Panc1 (cell line): ENCODE measurements at regions not wholly inside any gene's neighbourhood (a gene's known extent, or its start where the extent isn't known, plus 50 kb on each side); places are given as distances from the start of the nearest gene placed in this dataset.

Experiments used
- CTCF ChIP-seq: fragments of 450-650 bp; IDR thresholded peaks from 2 replicates; pipeline ENCODE4 v1.5.1; 2017; ENCODE audit warnings: mild to moderate bottlenecking
- POLR2AphosphoS5 ChIP-seq: IDR thresholded peaks from 2 replicates; pipeline ENCODE4 v1.6.1; 2012; ENCODE audit warnings: mild to moderate bottlenecking, low read depth, low read length, moderate library complexity

- TF ChIP-seq CTCF = no peak
- TF ChIP-seq POLR2AphosphoS5 = no peak
Measured at GRCh38 chr1:63713041-63713440, 60.8 kb upstream of the ROR1 start.
